ENCODE measurements at regions not wholly inside any gene's neighbourhood (a gene's known extent, or its start where the extent isn't known, plus 50 kb on each side); places are given as distances from the start of the nearest gene placed in this dataset.

DNA sequence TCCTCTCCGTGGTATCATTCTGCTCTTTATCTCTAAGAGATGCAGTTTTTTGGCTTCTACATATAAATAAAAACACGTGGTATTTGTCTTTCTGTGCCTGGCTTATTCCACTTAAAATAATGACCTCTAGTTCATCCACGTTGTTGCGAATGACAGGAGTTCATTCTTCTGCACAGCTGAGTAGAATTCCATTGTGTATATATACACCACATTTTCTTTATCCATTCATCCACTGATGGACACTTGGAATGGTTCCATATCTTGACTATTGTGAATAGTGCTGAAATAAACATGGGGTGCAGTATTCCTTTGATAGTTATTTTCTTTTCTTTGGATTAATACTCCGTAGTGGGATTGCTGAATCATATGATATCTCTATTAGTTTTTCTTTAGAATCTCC is 262.3 kb downstream of the SOX11 start:
- no peak for DNase-seq
- H3K4me1 ChIP-seq (replicated peaks; ENCODE audit: insufficient read depth), result no peaks in the 10 kb centered on the region
- TF ChIP-seq, protein P1, sequence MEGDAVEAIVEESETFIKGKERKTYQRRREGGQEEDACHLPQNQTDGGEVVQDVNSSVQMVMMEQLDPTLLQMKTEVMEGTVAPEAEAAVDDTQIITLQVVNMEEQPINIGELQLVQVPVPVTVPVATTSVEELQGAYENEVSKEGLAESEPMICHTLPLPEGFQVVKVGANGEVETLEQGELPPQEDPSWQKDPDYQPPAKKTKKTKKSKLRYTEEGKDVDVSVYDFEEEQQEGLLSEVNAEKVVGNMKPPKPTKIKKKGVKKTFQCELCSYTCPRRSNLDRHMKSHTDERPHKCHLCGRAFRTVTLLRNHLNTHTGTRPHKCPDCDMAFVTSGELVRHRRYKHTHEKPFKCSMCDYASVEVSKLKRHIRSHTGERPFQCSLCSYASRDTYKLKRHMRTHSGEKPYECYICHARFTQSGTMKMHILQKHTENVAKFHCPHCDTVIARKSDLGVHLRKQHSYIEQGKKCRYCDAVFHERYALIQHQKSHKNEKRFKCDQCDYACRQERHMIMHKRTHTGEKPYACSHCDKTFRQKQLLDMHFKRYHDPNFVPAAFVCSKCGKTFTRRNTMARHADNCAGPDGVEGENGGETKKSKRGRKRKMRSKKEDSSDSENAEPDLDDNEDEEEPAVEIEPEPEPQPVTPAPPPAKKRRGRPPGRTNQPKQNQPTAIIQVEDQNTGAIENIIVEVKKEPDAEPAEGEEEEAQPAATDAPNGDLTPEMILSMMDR (conservative IDR thresholded peaks at IDR 0.05), result no peak
- TF ChIP-seq EZH2 (IDR thresholded peaks at IDR 0.05; ENCODE audit: low read depth), result no peak
- CTCF ChIA-PET, result no interaction called here
- no peaks in the 10 kb centered on the region for H4K20me1 ChIP-seq (ENCODE audit: insufficient read depth)
- POLR2A ChIA-PET (ENCODE audit: unreplicated experiment), result no interaction called here
- no peaks in the 10 kb centered on the region for H3K36me3 ChIP-seq (ENCODE audit: low read depth)
- intact Hi-C loops (cut with micrococcal nuclease; ENCODE audit: unreplicated experiment), result no loop called here
- no peak overlapping the region for H3K4me3 ChIP-seq
- no peak overlapping the region for H3K27ac ChIP-seq
- no peaks in the 10 kb centered on the region for H3K79me2 ChIP-seq (ENCODE audit: low read depth)
- no peak overlapping the region for H2AFZ ChIP-seq
- no TSS peak for BruUV-seq (replicated peaks)
- H3F3A ChIP-seq (ENCODE audit: insufficient read depth, low read depth), result no peaks in the 10 kb centered on the region
- H3K9me3 ChIP-seq (ENCODE audit: insufficient read depth, low read depth), result no peaks in the 10 kb centered on the region
- no peak overlapping the region for H3K4me2 ChIP-seq
- no peaks in the 10 kb centered on the region; the same call in 1 of the 2 replicates for H3K9me2 ChIP-seq (ENCODE audit: insufficient read depth)
- H3K27me3 ChIP-seq (ENCODE audit: insufficient read depth, low read depth), result no peaks in the 10 kb centered on the region

DNA sequence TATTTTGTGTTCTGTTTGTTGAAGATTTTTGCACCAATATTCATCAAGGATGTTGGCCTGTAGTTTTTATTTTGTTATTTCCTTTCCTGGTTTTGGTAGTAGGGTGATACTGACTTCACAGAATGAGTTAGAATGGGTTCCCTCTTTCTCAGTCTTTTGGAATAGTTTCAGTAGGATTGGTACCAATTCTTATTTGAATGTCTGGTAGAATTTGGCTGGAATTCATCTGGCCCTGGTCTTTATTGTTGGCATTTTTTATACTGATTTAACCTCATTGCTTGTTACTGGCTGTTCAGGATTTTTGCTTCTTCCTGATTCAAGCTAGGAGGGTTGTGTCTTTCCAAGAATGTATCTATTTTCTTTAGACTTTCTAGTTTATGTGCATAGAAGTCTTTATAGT is 263.7 kb downstream of the SOX11 start:
- no peaks in the 10 kb centered on the region; the same call in 1 of the 2 replicates for H3K9me2 ChIP-seq (ENCODE audit: insufficient read depth)
- no peaks in the 10 kb centered on the region for H3K9me3 ChIP-seq (ENCODE audit: insufficient read depth, low read depth)
- no TSS peak for BruUV-seq (replicated peaks)
- H3K4me1 ChIP-seq (replicated peaks; ENCODE audit: insufficient read depth), result no peaks in the 10 kb centered on the region
- no peak overlapping the region for H3K4me3 ChIP-seq
- POLR2A ChIA-PET (ENCODE audit: unreplicated experiment), result no interaction called here
- CTCF ChIA-PET, result no interaction called here
- H2AFZ ChIP-seq, result no peak overlapping the region
- intact Hi-C loops (cut with micrococcal nuclease; ENCODE audit: unreplicated experiment), result no loop called here
- no peaks in the 10 kb centered on the region for H3K79me2 ChIP-seq (ENCODE audit: low read depth)
- no peaks in the 10 kb centered on the region for H3K27me3 ChIP-seq (ENCODE audit: insufficient read depth, low read depth)
- H3F3A ChIP-seq (ENCODE audit: insufficient read depth, low read depth), result no peaks in the 10 kb centered on the region
- no peaks in the 10 kb centered on the region for H4K20me1 ChIP-seq (ENCODE audit: insufficient read depth)
- no peak for DNase-seq
- no peaks in the 10 kb centered on the region for H3K36me3 ChIP-seq (ENCODE audit: low read depth)
- no peak overlapping the region for H3K27ac ChIP-seq
- TF ChIP-seq EZH2 (IDR thresholded peaks at IDR 0.05; ENCODE audit: low read depth), result no peak
- TF ChIP-seq, protein P1 (conservative IDR thresholded peaks at IDR 0.05), result no peak
- H3K4me2 ChIP-seq, result no peak overlapping the region

DNA sequence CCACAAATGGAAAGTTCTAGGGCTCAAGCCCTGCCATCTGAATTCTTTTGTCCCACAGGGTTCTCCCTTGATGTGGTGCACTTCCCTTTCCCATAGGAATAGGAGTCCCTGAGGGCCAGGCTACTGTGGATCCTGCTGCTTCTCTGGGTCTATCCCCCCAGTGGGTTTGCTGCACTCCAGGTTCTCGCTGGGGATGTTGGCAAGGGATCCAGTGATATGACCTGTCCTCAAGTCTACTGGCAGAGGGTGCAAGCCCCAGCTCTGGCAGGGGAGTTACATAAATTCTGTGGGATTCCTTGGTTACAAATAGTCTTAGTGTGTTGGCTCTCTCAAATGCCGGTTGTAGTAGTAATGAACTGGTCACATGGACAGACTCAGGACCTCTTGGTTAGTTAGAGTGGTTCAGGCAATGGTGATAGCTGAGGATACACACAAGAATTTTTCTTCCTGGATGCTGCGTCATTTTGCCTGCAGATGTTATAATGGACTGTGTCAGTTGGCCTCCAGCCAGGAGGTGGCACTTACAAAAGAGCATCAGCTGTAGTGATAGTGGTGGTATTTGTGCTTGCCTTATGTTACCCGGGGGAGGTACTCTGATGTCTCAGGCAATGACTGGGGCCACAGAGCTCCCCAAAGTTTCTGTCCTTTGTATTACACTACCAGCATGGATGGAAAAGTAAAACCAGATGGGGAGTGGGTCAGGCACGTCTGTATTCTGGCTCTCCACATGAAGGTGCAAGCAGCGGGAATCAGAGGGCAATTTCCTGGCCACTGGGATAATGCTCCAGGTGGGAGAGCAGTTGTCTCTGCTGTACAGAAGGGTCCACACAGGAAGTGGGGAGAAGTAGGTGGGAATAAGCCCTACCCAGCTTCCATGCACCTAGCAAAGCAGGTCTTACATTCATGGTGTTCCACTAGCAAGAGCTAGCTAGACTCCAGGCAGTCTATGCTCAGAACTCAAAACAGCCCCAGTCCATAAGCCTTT is 267.9 kb downstream of the SOX11 start:
- CTCF ChIA-PET, result no interaction called here
- BruUV-seq (replicated peaks), result no TSS peak
- no peak for TF ChIP-seq EZH2 (IDR thresholded peaks at IDR 0.05; ENCODE audit: low read depth)
- TF ChIP-seq, protein P1 (conservative IDR thresholded peaks at IDR 0.05), result no peak

More for the DNA sequence above, 267.9 kb downstream of the SOX11 start:
- Histone ChIP-seq H3K36me3 (ENCODE audit: low read depth) (no peaks in the 10 kb centered on the region), H3K4me3 (no peak overlapping the region), H3K9me3 (ENCODE audit: insufficient read depth, low read depth) (no peaks in the 10 kb centered on the region), H3F3A (ENCODE audit: insufficient read depth, low read depth) (no peaks in the 10 kb centered on the region), H3K4me2 (no peak overlapping the region), H4K20me1 (ENCODE audit: insufficient read depth) (no peaks in the 10 kb centered on the region), H3K9me2 (ENCODE audit: insufficient read depth) (no peaks in the 10 kb centered on the region; the same call in 1 of the 2 replicates), H3K79me2 (ENCODE audit: low read depth) (no peaks in the 10 kb centered on the region), H3K27me3 (ENCODE audit: insufficient read depth, low read depth) (no peaks in the 10 kb centered on the region), H3K27ac (no peak overlapping the region), H2AFZ (no peak overlapping the region), H3K4me1 (replicated peaks; ENCODE audit: insufficient read depth) (no peaks in the 10 kb centered on the region)
- POLR2A ChIA-PET (ENCODE audit: unreplicated experiment), result no interaction called here
- DNase-seq, result no peak
- intact Hi-C loops (cut with micrococcal nuclease; ENCODE audit: unreplicated experiment), result no loop called here

Measured in PC-9 (cell line).